ENCODE measurements at regions not wholly inside any gene's neighbourhood (a gene's known extent, or its start where the extent isn't known, plus 50 kb on each side); places are given as distances from the start of the nearest gene placed in this dataset.

- Histone ChIP-seq H3K27me3 (ENCODE audit: control insufficient read depth, insufficient read depth, low read length) (no peaks in the 10 kb centered on the region), H3K27ac (ENCODE audit: low read depth, low read length) (no peak overlapping the region), H3K9me3 (ENCODE audit: control insufficient read depth, insufficient read depth, low read length) (peaks cover 4% of the 10 kb centered on the region; the same call in 1 of the 2 replicates), H3K4me3 (ENCODE audit: low read depth, low read length) (no peak overlapping the region)
- CTCF ChIA-PET: no interaction called here
- DNase-seq (ENCODE audit: low read depth, low spot score): no peak
- POLR2A ChIA-PET: no interaction called here
- no peak for TF ChIP-seq CTCF (IDR thresholded peaks at IDR 0.05; ENCODE audit: low read depth, low read length)
Measured at GRCh38 chr21:19832551-19832950, 1165.7 kb upstream of the NCAM2 start.

DNA sequence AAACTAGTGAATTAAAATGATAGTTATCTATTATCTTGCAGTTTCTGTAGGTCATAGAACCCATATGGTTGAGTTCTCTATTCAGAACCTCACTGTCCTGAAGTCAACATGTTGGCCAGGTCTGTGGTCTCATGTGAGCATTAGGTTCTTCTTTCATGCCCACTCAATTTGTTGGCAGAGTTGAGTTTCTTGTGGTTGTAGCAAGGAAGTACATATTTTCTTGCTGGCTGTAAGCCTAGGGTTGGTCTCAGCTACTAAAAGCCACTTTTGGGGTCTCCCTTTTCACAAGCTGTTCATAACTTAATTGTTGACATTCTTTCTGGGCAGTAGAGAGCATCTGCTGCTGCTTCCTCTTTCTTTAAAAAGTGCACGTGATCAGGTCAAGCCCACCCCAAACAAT is 1165.1 kb upstream of the NCAM2 start:
- H3K27ac ChIP-seq (ENCODE audit: low read depth, low read length): no peak overlapping the region
- DNase-seq (ENCODE audit: low read depth, low spot score): no peak
- H3K4me3 ChIP-seq (ENCODE audit: low read depth, low read length): no peak overlapping the region
- ChIA-PET CTCF (no interaction called here), POLR2A (no interaction called here)
- no peaks in the 10 kb centered on the region for H3K27me3 ChIP-seq (ENCODE audit: control insufficient read depth, insufficient read depth, low read length)
- no peak for TF ChIP-seq CTCF (IDR thresholded peaks at IDR 0.05; ENCODE audit: low read depth, low read length)
- peaks cover 4% of the 10 kb centered on the region; the same call in 1 of the 2 replicates for H3K9me3 ChIP-seq (ENCODE audit: control insufficient read depth, insufficient read depth, low read length)

DNA sequence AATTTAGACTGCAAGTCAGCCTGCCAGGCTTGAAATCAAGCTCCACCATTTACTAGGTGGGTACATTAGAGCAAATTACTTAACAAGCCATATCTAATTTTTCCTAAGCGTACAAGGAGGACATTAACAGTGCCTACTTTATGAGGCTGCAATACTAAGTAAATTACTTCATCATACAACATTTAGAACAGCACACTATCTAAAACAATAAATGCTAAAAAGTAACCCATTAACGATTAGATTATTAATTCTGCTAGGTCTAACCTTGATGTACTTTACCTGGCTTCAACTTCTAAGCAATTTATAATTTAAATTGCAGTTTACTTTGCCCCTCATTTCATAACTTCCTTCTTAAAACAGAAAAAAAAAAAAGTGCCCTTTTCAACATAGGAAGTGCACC is 1155.6 kb upstream of the NCAM2 start:
- ChIA-PET CTCF (no interaction called here), POLR2A (no interaction called here)
- H3K27me3 ChIP-seq (ENCODE audit: control insufficient read depth, insufficient read depth, low read length): no peaks in the 10 kb centered on the region
- no peak for DNase-seq (ENCODE audit: low read depth, low spot score)
- peaks cover 3% of the 10 kb centered on the region; the same call in 1 of the 2 replicates for H3K9me3 ChIP-seq (ENCODE audit: control insufficient read depth, insufficient read depth, low read length)
- no peak overlapping the region for H3K27ac ChIP-seq (ENCODE audit: low read depth, low read length)
- no peak for TF ChIP-seq CTCF (IDR thresholded peaks at IDR 0.05; ENCODE audit: low read depth, low read length)
- no peak overlapping the region for H3K4me3 ChIP-seq (ENCODE audit: low read depth, low read length)

DNA sequence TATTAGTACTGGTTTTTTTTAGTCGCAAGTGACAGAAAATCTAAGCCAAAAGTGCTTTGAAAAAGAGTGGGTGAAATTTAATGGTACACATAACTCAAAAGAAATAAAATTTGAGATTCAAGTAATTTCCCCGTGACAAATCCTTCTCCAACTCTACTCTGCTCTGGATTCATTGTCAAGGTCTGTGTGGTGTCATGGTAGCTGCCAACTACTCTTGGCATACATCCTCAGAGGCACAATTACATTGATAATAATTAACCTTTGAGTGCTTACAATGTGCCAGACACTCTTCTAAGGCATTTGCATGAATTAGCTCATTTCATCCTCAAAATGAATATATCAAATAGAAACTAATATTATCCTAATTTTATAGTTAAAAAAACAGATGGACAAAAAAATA is 1153.9 kb upstream of the NCAM2 start:
- no peak overlapping the region for H3K4me3 ChIP-seq (ENCODE audit: low read depth, low read length)
- H3K9me3 ChIP-seq (ENCODE audit: control insufficient read depth, insufficient read depth, low read length): peaks cover 3% of the 10 kb centered on the region; the same call in 1 of the 2 replicates
- H3K27me3 ChIP-seq (ENCODE audit: control insufficient read depth, insufficient read depth, low read length): no peaks in the 10 kb centered on the region
- no peak for TF ChIP-seq CTCF (IDR thresholded peaks at IDR 0.05; ENCODE audit: low read depth, low read length)
- POLR2A ChIA-PET: no interaction called here
- no peak overlapping the region for H3K27ac ChIP-seq (ENCODE audit: low read depth, low read length)
- CTCF ChIA-PET: no interaction called here
- no peak for DNase-seq (ENCODE audit: low read depth, low spot score)

DNA sequence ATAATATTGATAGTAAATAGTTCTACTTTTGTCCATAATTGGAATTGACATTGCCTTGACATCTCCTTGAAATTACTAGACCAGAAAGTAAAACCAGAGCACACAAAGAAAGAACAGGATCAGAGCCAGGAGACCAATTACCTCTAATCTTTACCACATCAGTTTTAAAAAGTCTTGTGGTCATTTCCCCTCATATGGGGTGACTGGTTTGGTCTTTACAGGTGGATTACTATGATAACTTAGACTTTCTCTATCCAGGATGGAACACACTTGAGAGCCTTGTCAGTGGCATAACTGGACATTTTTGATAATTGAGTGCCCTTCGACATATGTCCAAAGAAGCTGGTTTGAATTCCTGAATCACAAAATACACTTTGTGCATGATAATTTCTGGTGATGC is 1148.1 kb upstream of the NCAM2 start:
- no peak overlapping the region for H3K27ac ChIP-seq (ENCODE audit: low read depth, low read length)
- ChIA-PET CTCF (no interaction called here), POLR2A (no interaction called here)
- DNase-seq (ENCODE audit: low read depth, low spot score): no peak
- peaks cover 16% of the 10 kb centered on the region for H3K9me3 ChIP-seq (ENCODE audit: control insufficient read depth, insufficient read depth, low read length)
- H3K4me3 ChIP-seq (ENCODE audit: low read depth, low read length): no peak overlapping the region
- no peaks in the 10 kb centered on the region for H3K27me3 ChIP-seq (ENCODE audit: control insufficient read depth, insufficient read depth, low read length)
- TF ChIP-seq CTCF (IDR thresholded peaks at IDR 0.05; ENCODE audit: low read depth, low read length): no peak

All from AG04450 (cell line).